Ovary (tissue), 3 donors: ENCODE measurements at regions not wholly inside any gene's neighbourhood (a gene's known extent, or its start where the extent isn't known, plus 50 kb on each side); places are given as distances from the start of the nearest gene placed in this dataset.

Source experiments
- POLR2A ChIP-seq: fragments of 450-650 bp; IDR thresholded peaks from one replicate; pipeline ENCODE4 v1.6.1; 2017; ENCODE audit warnings: antibody characterized with exemption, mild to moderate bottlenecking, moderate library complexity
- TF ChIP-seq, protein P1 (sequence below), 3 donors: fragments of 450-650 bp in 2 of 3; fragments of 200-600 bp in 1 of 3; IDR thresholded peaks; one replicate each; pipeline versions ENCODE4 v1.5.1 to v1.8.0; 2016 to 2022; ENCODE audit warnings: antibody characterized with exemption in 3 of 3, mild to moderate bottlenecking in 1 of 3
- donor health status: DM: no; HTN: no; CAD: no.

DNA sequence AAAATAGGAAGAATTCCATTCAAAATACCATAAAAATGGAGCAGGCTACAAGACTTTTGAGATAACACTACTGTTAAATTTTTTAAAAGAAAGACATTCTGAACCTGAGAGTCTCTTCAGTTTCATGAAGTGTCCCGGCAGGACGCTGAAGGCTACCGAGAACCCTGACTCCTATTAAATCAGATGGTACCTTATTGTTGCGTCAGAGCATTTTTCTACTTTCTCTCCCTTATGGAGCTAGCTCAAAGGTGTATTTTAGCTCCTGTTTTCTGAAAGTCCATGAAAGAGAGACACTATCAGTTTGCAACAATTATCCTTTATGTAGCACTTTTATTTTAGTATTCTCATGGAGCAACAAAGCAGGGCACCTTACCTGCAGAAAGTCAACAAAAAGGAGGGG lies 626.7 kb downstream of the IRS1 start:
- TF ChIP-seq, protein P1, sequence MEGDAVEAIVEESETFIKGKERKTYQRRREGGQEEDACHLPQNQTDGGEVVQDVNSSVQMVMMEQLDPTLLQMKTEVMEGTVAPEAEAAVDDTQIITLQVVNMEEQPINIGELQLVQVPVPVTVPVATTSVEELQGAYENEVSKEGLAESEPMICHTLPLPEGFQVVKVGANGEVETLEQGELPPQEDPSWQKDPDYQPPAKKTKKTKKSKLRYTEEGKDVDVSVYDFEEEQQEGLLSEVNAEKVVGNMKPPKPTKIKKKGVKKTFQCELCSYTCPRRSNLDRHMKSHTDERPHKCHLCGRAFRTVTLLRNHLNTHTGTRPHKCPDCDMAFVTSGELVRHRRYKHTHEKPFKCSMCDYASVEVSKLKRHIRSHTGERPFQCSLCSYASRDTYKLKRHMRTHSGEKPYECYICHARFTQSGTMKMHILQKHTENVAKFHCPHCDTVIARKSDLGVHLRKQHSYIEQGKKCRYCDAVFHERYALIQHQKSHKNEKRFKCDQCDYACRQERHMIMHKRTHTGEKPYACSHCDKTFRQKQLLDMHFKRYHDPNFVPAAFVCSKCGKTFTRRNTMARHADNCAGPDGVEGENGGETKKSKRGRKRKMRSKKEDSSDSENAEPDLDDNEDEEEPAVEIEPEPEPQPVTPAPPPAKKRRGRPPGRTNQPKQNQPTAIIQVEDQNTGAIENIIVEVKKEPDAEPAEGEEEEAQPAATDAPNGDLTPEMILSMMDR (IDR thresholded peaks at IDR 0.05) = no peak
- TF ChIP-seq POLR2A = no peak
